Sigmoid colon (tissue), 6 donors: ENCODE measurements at regions not wholly inside any gene's neighbourhood (a gene's known extent, or its start where the extent isn't known, plus 50 kb on each side); places are given as distances from the start of the nearest gene placed in this dataset.
A peak's percentile ranks its signal among the peaks of the same experiment; 100 is the strongest.
"Not testable (repeated sequence)": the region's sequence is repeated elsewhere in the genome, so short reads cannot be mapped to it uniquely, and the experiment has no call there.

Experiments
- DNase-seq: peaks from one replicate; pipeline ENCODE4 v3.0.0-alpha.2; 2019
- H3K27ac ChIP-seq, 4 donors: fragments of 200-600 bp; sonication (generic); one replicate each; pipeline ENCODE4 v1.5.1; 2016 to 2019; ENCODE audit warnings: mild to moderate bottlenecking in 1 of 4
- H3K27me3 ChIP-seq, 3 donors: fragments of 200-600 bp; sonication (generic); one replicate each; pipeline ENCODE4 v1.5.1; 2019; ENCODE audit warnings: mild to moderate bottlenecking in 1 of 3
- H3K36me3 ChIP-seq, 4 donors: fragments of 200-600 bp; sonication (generic); one replicate each; pipeline ENCODE4 v1.5.1; 2016 to 2019
- H3K4me1 ChIP-seq, 4 donors: fragments of 200-600 bp; sonication (generic); one replicate each; pipeline ENCODE4 v1.5.1; 2017 to 2019
- H3K4me3 ChIP-seq, 4 donors: fragments of 200-600 bp; sonication (generic); one replicate each; pipeline ENCODE4 v1.5.1; 2017 to 2019; ENCODE audit warnings: mild to moderate bottlenecking in 2 of 4, moderate library complexity in 1 of 4
- H3K9me3 ChIP-seq, 4 donors: fragments of 200-600 bp in 3 of 4; sonication (generic) in 3 of 4; one replicate each; pipeline versions ENCODE4 v1.5.1 to v1.6.1; 2013 to 2019
- EP300 ChIP-seq, 4 donors: sonication (generic); formaldehyde crosslinking; IDR thresholded peaks; one replicate each; pipeline ENCODE4 v1.6.1; 2017; ENCODE audit warnings: antibody characterized with exemption in 4 of 4
- POLR2A ChIP-seq, 2 donors: fragments of 450-650 bp; IDR thresholded peaks; one replicate each; pipeline ENCODE4 v1.6.1; 2016; ENCODE audit warnings: antibody characterized with exemption in 2 of 2, mild to moderate bottlenecking in 2 of 2, moderate library complexity in 2 of 2
- POLR2AphosphoS5 ChIP-seq, 4 donors: sonication (generic); formaldehyde crosslinking; IDR thresholded peaks; one replicate each; pipeline ENCODE4 v1.6.1; 2017; ENCODE audit warnings: antibody characterized with exemption in 4 of 4
- WGBS, 2 donors: extraction: QIAGEN DNeasy Blood & Tissue Kit; methylation state at CpG; one replicate each; pipeline ENCODE4 v1.1.7; 2013; 5-methylcytosine and 5-hydroxymethylcytosine counted together
- intact Hi-C: fragments of 100-400 bp; cut with DNase I; formaldehyde crosslinking; loops from one replicate; pipeline ENCODE4 v1.15.1; 2023
- TF ChIP-seq, protein P1 (sequence below), 4 experiments: fragments of 450-650 bp in 3 of 4; fragments of 200-600 bp in 1 of 4; IDR thresholded peaks; one replicate each; pipeline ENCODE4 v1.5.1; 2016 to 2019; ENCODE audit warnings: antibody characterized with exemption in 4 of 4, mild to moderate bottlenecking in 3 of 4, moderate library complexity in 2 of 4
- donor health status: healthy with polysubstance abuse.
- donor health status: healthy.

DNA sequence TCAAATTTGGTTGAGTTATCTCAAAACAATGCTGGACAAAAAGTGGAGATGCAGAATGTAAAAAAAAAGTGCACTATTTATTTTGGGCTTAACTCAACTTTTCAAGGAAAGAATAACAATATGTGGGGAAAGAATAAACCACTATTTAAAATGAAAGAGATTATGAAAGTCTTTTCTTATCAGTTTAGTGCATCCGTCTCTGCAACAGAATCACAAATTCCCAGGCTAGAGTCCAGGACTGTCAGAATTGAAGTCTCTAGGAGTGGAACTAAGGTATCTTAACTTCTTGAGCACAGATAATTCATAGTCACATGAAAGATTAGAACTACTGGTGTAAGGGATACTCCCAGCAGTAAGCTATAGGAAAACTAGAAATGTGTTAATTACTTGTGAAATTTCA is 1200.3 kb upstream of the LRRN3 start:
- intact Hi-C loops, result no loop called here
- DNase-seq, result no peak
- WGBS, 2 donors, result 47 to 58% methylated on average over 1 of the region's 1 CpG
- Histone ChIP-seq H3K27me3 (no peaks in the 10 kb centered on the region), H3K9me3 (no peaks in the 10 kb centered on the region), H3K27ac (no peak overlapping the region), H3K4me1 (no peaks in the 10 kb centered on the region), H3K4me3 (no peak overlapping the region), H3K36me3 (no peaks in the 10 kb centered on the region)
- TF ChIP-seq POLR2A (IDR thresholded peaks at IDR 0.05) (no peak), EP300 (IDR thresholded peaks at IDR 0.05) (no peak), POLR2AphosphoS5 (IDR thresholded peaks at IDR 0.05) (no peak)
- TF ChIP-seq, protein P1, sequence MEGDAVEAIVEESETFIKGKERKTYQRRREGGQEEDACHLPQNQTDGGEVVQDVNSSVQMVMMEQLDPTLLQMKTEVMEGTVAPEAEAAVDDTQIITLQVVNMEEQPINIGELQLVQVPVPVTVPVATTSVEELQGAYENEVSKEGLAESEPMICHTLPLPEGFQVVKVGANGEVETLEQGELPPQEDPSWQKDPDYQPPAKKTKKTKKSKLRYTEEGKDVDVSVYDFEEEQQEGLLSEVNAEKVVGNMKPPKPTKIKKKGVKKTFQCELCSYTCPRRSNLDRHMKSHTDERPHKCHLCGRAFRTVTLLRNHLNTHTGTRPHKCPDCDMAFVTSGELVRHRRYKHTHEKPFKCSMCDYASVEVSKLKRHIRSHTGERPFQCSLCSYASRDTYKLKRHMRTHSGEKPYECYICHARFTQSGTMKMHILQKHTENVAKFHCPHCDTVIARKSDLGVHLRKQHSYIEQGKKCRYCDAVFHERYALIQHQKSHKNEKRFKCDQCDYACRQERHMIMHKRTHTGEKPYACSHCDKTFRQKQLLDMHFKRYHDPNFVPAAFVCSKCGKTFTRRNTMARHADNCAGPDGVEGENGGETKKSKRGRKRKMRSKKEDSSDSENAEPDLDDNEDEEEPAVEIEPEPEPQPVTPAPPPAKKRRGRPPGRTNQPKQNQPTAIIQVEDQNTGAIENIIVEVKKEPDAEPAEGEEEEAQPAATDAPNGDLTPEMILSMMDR (IDR thresholded peaks at IDR 0.05), result no peak

- Histone ChIP-seq H3K27ac (no peak overlapping the region), H3K4me1 (no peaks in the 10 kb centered on the region), H3K27me3 (no peaks in the 10 kb centered on the region), H3K36me3 (no peaks in the 10 kb centered on the region), H3K9me3 (no peaks in the 10 kb centered on the region), H3K4me3 (peak overlapping the region in 1 of 4 donors; percentile 3)
- intact Hi-C loops, result no loop called here
- 72 to 80% methylated on average over 2 of the region's 2 CpGs for WGBS, 2 donors
- no peak for DNase-seq
- no peak for TF ChIP-seq POLR2AphosphoS5 (IDR thresholded peaks at IDR 0.05)
- TF ChIP-seq, protein P1 (IDR thresholded peaks at IDR 0.05), result no peak
- TF ChIP-seq EP300 (IDR thresholded peaks at IDR 0.05), result no peak
- no peak for TF ChIP-seq POLR2A (IDR thresholded peaks at IDR 0.05)
Measured at GRCh38 chr7:109893231-109893630, 1197.7 kb upstream of the LRRN3 start.

DNA sequence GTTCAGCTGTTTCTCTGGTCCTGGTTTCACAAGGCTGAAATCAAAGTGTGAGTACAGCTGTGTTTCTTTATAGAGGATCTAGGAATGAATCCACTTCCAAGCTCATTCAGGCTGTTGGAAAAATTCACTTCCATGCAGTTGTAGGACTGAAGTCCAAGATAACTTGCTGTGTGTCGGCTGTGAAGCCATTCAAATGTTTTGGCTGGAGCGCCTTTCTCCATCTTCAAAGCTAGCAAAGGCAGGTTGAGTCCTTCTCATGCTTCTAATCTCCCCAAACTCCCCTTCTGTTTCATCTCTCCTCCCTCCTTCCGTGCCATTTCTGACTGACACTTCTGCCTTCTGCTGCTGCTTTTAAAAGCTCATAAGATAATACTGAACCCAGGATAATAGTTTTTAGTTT is 1195.4 kb upstream of the LRRN3 start:
- no peak overlapping the region for H3K4me3 ChIP-seq
- intact Hi-C loops, result no loop called here
- H3K27ac ChIP-seq, result no peak overlapping the region
- TF ChIP-seq POLR2A (IDR thresholded peaks at IDR 0.05), result no peak
- TF ChIP-seq EP300 (IDR thresholded peaks at IDR 0.05), result no peak
- TF ChIP-seq POLR2AphosphoS5 (IDR thresholded peaks at IDR 0.05), result no peak
- TF ChIP-seq, protein P1 (IDR thresholded peaks at IDR 0.05), result no peak
- no peak for DNase-seq
- H3K36me3 ChIP-seq, result no peaks in the 10 kb centered on the region
- H3K4me1 ChIP-seq, result no peaks in the 10 kb centered on the region
- WGBS, 2 donors, result 71 to 81% methylated on average over 3 of the region's 3 CpGs
- H3K9me3 ChIP-seq, result no peaks in the 10 kb centered on the region
- H3K27me3 ChIP-seq, result no peaks in the 10 kb centered on the region

- intact Hi-C loops, result no loop called here
Measured at GRCh38 chr7:109901926-109902325, 1189.0 kb upstream of the LRRN3 start.

DNA sequence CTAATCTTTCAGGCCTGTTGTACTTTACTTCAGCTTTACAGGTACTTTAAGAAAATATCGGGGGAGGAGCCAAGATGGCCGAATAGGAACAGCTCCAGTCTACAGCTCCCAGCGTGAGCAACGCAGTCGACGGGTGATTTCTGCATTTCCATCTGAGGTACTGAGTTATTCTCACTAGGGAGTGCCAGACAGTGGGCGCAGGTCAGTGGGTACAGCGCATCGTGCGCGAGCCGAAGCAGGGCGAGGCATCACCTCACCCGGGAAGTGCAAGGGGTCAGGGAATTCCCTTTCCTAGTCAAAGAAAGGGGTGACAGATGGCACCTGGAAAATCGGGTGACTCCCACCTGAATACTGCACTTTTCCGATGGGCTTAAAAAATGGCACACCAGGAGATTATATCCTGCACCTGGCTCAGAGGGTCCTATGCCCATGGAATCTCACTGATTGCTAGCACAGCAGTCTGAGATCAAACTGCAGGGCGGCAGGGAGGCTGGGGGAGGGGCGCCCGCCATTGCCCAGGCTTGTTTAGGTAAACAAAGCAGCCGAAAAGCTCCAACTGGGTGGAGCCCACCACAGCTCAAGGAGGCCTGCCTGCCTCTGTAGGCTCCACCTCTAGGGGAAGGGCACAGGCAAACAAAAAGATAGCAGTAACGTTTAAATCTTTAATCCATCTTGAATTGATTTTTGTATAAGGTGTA is 1185.4 kb upstream of the LRRN3 start:
- H3K27ac ChIP-seq, DNase-seq, H3K36me3 ChIP-seq, H3K27me3 ChIP-seq, intact Hi-C loops, H3K9me3 ChIP-seq, H3K4me1 ChIP-seq, H3K4me3 ChIP-seq: not testable (repeated sequence)
- WGBS, 2 donors, result 88 to 92% methylated on average over 21 of the region's 21 CpGs

More at GRCh38 chr7:109901926-109902325, 1189.0 kb upstream of the LRRN3 start:
- Histone ChIP-seq H3K4me1 (no peaks in the 10 kb centered on the region), H3K9me3 (no peaks in the 10 kb centered on the region), H3K4me3 (no peak overlapping the region), H3K27ac (no peak overlapping the region), H3K27me3 (no peaks in the 10 kb centered on the region), H3K36me3 (no peaks in the 10 kb centered on the region)
- 66 to 87% methylated on average over 1 of the region's 1 CpG for WGBS, 2 donors
- TF ChIP-seq POLR2A (IDR thresholded peaks at IDR 0.05) (no peak), EP300 (IDR thresholded peaks at IDR 0.05) (no peak)
- DNase-seq, result no peak

- TF ChIP-seq POLR2AphosphoS5 (IDR thresholded peaks at IDR 0.05) (no peak), POLR2A (IDR thresholded peaks at IDR 0.05) (no peak), EP300 (IDR thresholded peaks at IDR 0.05) (no peak)
- TF ChIP-seq, protein P1 (IDR thresholded peaks at IDR 0.05), result no peak
- whole genome bisulfite sequencing, 2 donors, result 86 to 91% methylated on average over 3 of the region's 3 CpGs
- no peaks in the 10 kb centered on the region for H3K27me3 ChIP-seq
- DNase-seq, result no peak
- no peak overlapping the region for H3K27ac ChIP-seq
- no peaks in the 10 kb centered on the region for H3K9me3 ChIP-seq
- H3K36me3 ChIP-seq, result no peaks in the 10 kb centered on the region
- no peaks in the 10 kb centered on the region for H3K4me1 ChIP-seq
- intact Hi-C loops, result no loop called here
- H3K4me3 ChIP-seq, result no peak overlapping the region
Measured at GRCh38 chr7:109915670-109916069, 1175.3 kb upstream of the LRRN3 start.
